ENCODE measurements at regions not wholly inside any gene's neighbourhood (a gene's known extent, or its start where the extent isn't known, plus 50 kb on each side); places are given as distances from the start of the nearest gene placed in this dataset.

- Mint-ChIP-seq H3K9me3 (no peaks in the 10 kb centered on the region), H3K27me3 (no peaks in the 10 kb centered on the region), H3K27ac (no peak overlapping the region), H3K4me1 (no peaks in the 10 kb centered on the region), H3K36me3 (ENCODE audit: low read depth) (no peaks in the 10 kb centered on the region), H3K4me3 (no peak overlapping the region)
- no peak for DNase-seq
- intact Hi-C loops (cut with micrococcal nuclease), result no loop called here
Measured at GRCh38 chr2:155701721-155702120, 630.8 kb downstream of the NR4A2 start.

GRCh38 chr2:155696571-155696970, 636.0 kb downstream of the NR4A2 start:
- H3K9me3 Mint-ChIP-seq, result no peaks in the 10 kb centered on the region
- H3K4me1 Mint-ChIP-seq, result no peaks in the 10 kb centered on the region
- no peak for DNase-seq
- H3K27ac Mint-ChIP-seq, result no peak overlapping the region
- H3K36me3 Mint-ChIP-seq (ENCODE audit: low read depth), result no peaks in the 10 kb centered on the region
- H3K4me3 Mint-ChIP-seq, result no peak overlapping the region
- intact Hi-C loops (cut with micrococcal nuclease), result no loop called here
- no peaks in the 10 kb centered on the region for H3K27me3 Mint-ChIP-seq

GRCh38 chr2:155695505-155695904, 637.0 kb downstream of the NR4A2 start:
- Mint-ChIP-seq H3K27me3 (no peaks in the 10 kb centered on the region), H3K4me1 (no peaks in the 10 kb centered on the region), H3K4me3 (no peak overlapping the region), H3K27ac (no peak overlapping the region), H3K36me3 (ENCODE audit: low read depth) (no peaks in the 10 kb centered on the region), H3K9me3 (no peaks in the 10 kb centered on the region)
- DNase-seq, result no peak
- intact Hi-C loops (cut with micrococcal nuclease), result no loop called here

GRCh38 chr2:155692856-155693255, 639.7 kb downstream of the NR4A2 start:
- DNase-seq, result no peak
- Mint-ChIP-seq H3K27ac (no peak overlapping the region), H3K36me3 (ENCODE audit: low read depth) (no peaks in the 10 kb centered on the region), H3K4me3 (no peak overlapping the region), H3K27me3 (no peaks in the 10 kb centered on the region), H3K4me1 (no peaks in the 10 kb centered on the region), H3K9me3 (no peaks in the 10 kb centered on the region)
- intact Hi-C loops (cut with micrococcal nuclease), result no loop called here

- Mint-ChIP-seq H3K27me3 (no peaks in the 10 kb centered on the region), H3K4me3 (no peak overlapping the region), H3K27ac (no peak overlapping the region), H3K36me3 (ENCODE audit: low read depth) (no peaks in the 10 kb centered on the region), H3K4me1 (no peaks in the 10 kb centered on the region), H3K9me3 (no peaks in the 10 kb centered on the region)
- intact Hi-C loops (cut with micrococcal nuclease), result no loop called here
- no peak for DNase-seq
Measured at GRCh38 chr2:155692106-155692505, 640.4 kb downstream of the NR4A2 start.

- no peaks in the 10 kb centered on the region for H3K9me3 Mint-ChIP-seq
- H3K27me3 Mint-ChIP-seq, result no peaks in the 10 kb centered on the region
- H3K4me3 Mint-ChIP-seq, result no peak overlapping the region
- intact Hi-C loops (cut with micrococcal nuclease), result no loop called here
- no peak for DNase-seq
- no peaks in the 10 kb centered on the region for H3K36me3 Mint-ChIP-seq (ENCODE audit: low read depth)
- no peak overlapping the region for H3K27ac Mint-ChIP-seq
- H3K4me1 Mint-ChIP-seq, result no peaks in the 10 kb centered on the region
Measured at GRCh38 chr2:155690785-155691184, 641.7 kb downstream of the NR4A2 start.

- Mint-ChIP-seq H3K36me3 (ENCODE audit: low read depth) (no peaks in the 10 kb centered on the region), H3K27me3 (no peaks in the 10 kb centered on the region), H3K9me3 (no peaks in the 10 kb centered on the region), H3K27ac (no peak overlapping the region), H3K4me3 (no peak overlapping the region), H3K4me1 (no peaks in the 10 kb centered on the region)
- intact Hi-C loops (cut with micrococcal nuclease), result no loop called here
- DNase-seq, result no peak
Measured at GRCh38 chr2:155689791-155690190, 642.7 kb downstream of the NR4A2 start.

GRCh38 chr2:155687181-155687580, 645.3 kb downstream of the NR4A2 start:
- Mint-ChIP-seq H3K9me3 (no peaks in the 10 kb centered on the region), H3K36me3 (ENCODE audit: low read depth) (no peaks in the 10 kb centered on the region), H3K4me1 (no peaks in the 10 kb centered on the region), H3K27me3 (no peaks in the 10 kb centered on the region), H3K27ac (no peak overlapping the region), H3K4me3 (no peak overlapping the region)
- no peak for DNase-seq
- intact Hi-C loops (cut with micrococcal nuclease), result no loop called here

GRCh38 chr2:155679647-155680046, 652.9 kb downstream of the NR4A2 start:
- intact Hi-C loops (cut with micrococcal nuclease), result no loop called here
- Mint-ChIP-seq H3K27ac (no peak overlapping the region), H3K27me3 (no peaks in the 10 kb centered on the region), H3K36me3 (ENCODE audit: low read depth) (no peaks in the 10 kb centered on the region), H3K4me3 (no peak overlapping the region), H3K4me1 (no peaks in the 10 kb centered on the region), H3K9me3 (no peaks in the 10 kb centered on the region)
- no peak for DNase-seq

- no peaks in the 10 kb centered on the region for H3K4me1 Mint-ChIP-seq
- no peaks in the 10 kb centered on the region for H3K36me3 Mint-ChIP-seq (ENCODE audit: low read depth)
- intact Hi-C loops (cut with micrococcal nuclease), result no loop called here
- H3K27ac Mint-ChIP-seq, result no peak overlapping the region
- H3K27me3 Mint-ChIP-seq, result no peaks in the 10 kb centered on the region
- H3K9me3 Mint-ChIP-seq, result no peaks in the 10 kb centered on the region
- DNase-seq, result no peak
- H3K4me3 Mint-ChIP-seq, result no peak overlapping the region
Measured at GRCh38 chr2:155675920-155676319, 656.6 kb downstream of the NR4A2 start.

GRCh38 chr2:155665704-155666103, 666.8 kb downstream of the NR4A2 start:
- Mint-ChIP-seq H3K27me3 (no peaks in the 10 kb centered on the region), H3K4me3 (no peak overlapping the region), H3K4me1 (no peaks in the 10 kb centered on the region), H3K36me3 (ENCODE audit: low read depth) (no peaks in the 10 kb centered on the region), H3K27ac (no peak overlapping the region), H3K9me3 (no peaks in the 10 kb centered on the region)
- intact Hi-C loops (cut with micrococcal nuclease), result no loop called here
- DNase-seq, result no peak

GRCh38 chr2:155663265-155663664, 669.3 kb downstream of the NR4A2 start:
- intact Hi-C loops (cut with micrococcal nuclease), result no loop called here
- Mint-ChIP-seq H3K27me3 (no peaks in the 10 kb centered on the region), H3K27ac (no peak overlapping the region), H3K4me3 (no peak overlapping the region), H3K36me3 (ENCODE audit: low read depth) (no peaks in the 10 kb centered on the region), H3K4me1 (no peaks in the 10 kb centered on the region), H3K9me3 (no peaks in the 10 kb centered on the region)
- no peak for DNase-seq

- DNase-seq, result no peak
- intact Hi-C loops (cut with micrococcal nuclease), result no loop called here
- Mint-ChIP-seq H3K27me3 (no peaks in the 10 kb centered on the region), H3K9me3 (no peaks in the 10 kb centered on the region), H3K36me3 (ENCODE audit: low read depth) (no peaks in the 10 kb centered on the region), H3K4me3 (no peak overlapping the region), H3K4me1 (no peaks in the 10 kb centered on the region), H3K27ac (no peak overlapping the region)
Measured at GRCh38 chr2:155662224-155662623, 670.3 kb downstream of the NR4A2 start.

GRCh38 chr2:155653176-155653575, 679.3 kb downstream of the NR4A2 start:
- Mint-ChIP-seq H3K27ac (no peak overlapping the region), H3K9me3 (no peaks in the 10 kb centered on the region), H3K27me3 (no peaks in the 10 kb centered on the region), H3K4me1 (no peaks in the 10 kb centered on the region), H3K36me3 (ENCODE audit: low read depth) (no peaks in the 10 kb centered on the region), H3K4me3 (no peak overlapping the region)
- no peak for DNase-seq
- intact Hi-C loops (cut with micrococcal nuclease), result no loop called here

GRCh38 chr2:155651851-155652250, 680.7 kb downstream of the NR4A2 start:
- no peak for DNase-seq
- Mint-ChIP-seq H3K36me3 (ENCODE audit: low read depth) (no peaks in the 10 kb centered on the region), H3K4me1 (no peaks in the 10 kb centered on the region), H3K9me3 (no peaks in the 10 kb centered on the region), H3K27ac (no peak overlapping the region), H3K27me3 (no peaks in the 10 kb centered on the region), H3K4me3 (no peak overlapping the region)
- intact Hi-C loops (cut with micrococcal nuclease), result no loop called here

Measured in activated CD4-positive, alpha-beta T cell treated with anti-CD3 and anti-CD28 coated beads, Interleukin-2, amount 10 ng/mL, durations not matched to agents 24 days and 14 days (primary cell).